Lower lobe of right lung (tissue), 2 donors: ENCODE measurements at regions not wholly inside any gene's neighbourhood (a gene's known extent, or its start where the extent isn't known, plus 50 kb on each side); places are given as distances from the start of the nearest gene placed in this dataset.
"Not testable (repeated sequence)": the region's sequence is repeated elsewhere in the genome, so short reads cannot be mapped to it uniquely, and the experiment has no call there.

Experiments
- ATAC-seq, 2 donors: fragments of 200-7000 bp; cut with Tn5 transposase; one replicate each; pipeline ENCODE4 v1.9.1; 2020 to 2022; ENCODE audit warnings: mild to moderate bottlenecking in 2 of 2, moderate library complexity in 2 of 2
- DNase-seq: peaks from one replicate; pipeline ENCODE4 v3.0.0-alpha.2; 2020
- H3K27ac ChIP-seq: fragments of 200-600 bp; one replicate; pipeline ENCODE4 v1.8.0; 2022
- H3K27me3 ChIP-seq: fragments of 200-600 bp; one replicate; pipeline ENCODE4 v1.8.0; 2022; ENCODE audit warnings: low read depth
- H3K36me3 ChIP-seq: fragments of 200-600 bp; one replicate; pipeline ENCODE4 v1.8.0; 2022; ENCODE audit warnings: mild to moderate bottlenecking
- H3K4me1 ChIP-seq: fragments of 200-600 bp; one replicate; pipeline ENCODE4 v1.8.0; 2022
- H3K4me3 ChIP-seq: fragments of 200-600 bp; one replicate; pipeline ENCODE4 v1.8.0; 2022; ENCODE audit warnings: mild to moderate bottlenecking
- H3K9me3 ChIP-seq: fragments of 200-600 bp; one replicate; pipeline ENCODE4 v1.8.0; 2022
- CTCF ChIP-seq: fragments of 200-600 bp; IDR thresholded peaks from one replicate; pipeline ENCODE4 v1.8.0; 2022; ENCODE audit warnings: antibody characterized with exemption, mild to moderate bottlenecking
- intact Hi-C: fragments of 100-400 bp; cut with DNase I; formaldehyde crosslinking; loops from one replicate; pipeline ENCODE4 v1.11.0; 2022
- donor health status: DM: no; HTN: yes; CAD: no; lungs with severe emphysema.

DNA sequence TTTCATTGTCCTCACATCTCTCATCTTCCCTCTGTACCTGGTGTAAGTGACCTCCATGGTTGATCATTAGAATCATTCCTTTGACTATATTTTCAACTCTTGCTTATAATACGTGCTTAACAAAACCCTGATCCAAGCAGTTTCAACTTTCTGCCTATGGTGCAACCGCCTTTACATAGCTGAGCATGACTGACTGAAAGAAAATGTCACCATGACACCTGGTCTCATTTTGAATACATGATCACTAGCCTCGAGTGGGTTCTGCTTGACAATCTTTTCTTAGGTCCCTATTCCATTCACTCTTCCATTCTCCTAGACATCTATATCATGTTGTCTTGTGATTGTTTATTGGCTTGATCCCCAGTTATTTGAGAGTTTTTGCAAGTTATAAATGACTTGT, 78.9 kb upstream of the STAM2 start:
- Histone ChIP-seq H3K4me3 (no peak overlapping the region), H3K27ac (no peak overlapping the region), H3K27me3 (no peaks in the 10 kb centered on the region), H3K4me1 (no peaks in the 10 kb centered on the region), H3K9me3 (no peaks in the 10 kb centered on the region), H3K36me3 (no peaks in the 10 kb centered on the region)
- TF ChIP-seq CTCF, result no peak
- intact Hi-C loops, result no loop called here
- no peak for ATAC-seq
- DNase-seq, result no peak

- no peak for ATAC-seq
- H3K36me3 ChIP-seq, result no peaks in the 10 kb centered on the region
- intact Hi-C loops, result no loop called here
- H3K27me3 ChIP-seq, result no peaks in the 10 kb centered on the region
- no peak for TF ChIP-seq CTCF
- H3K9me3 ChIP-seq, result no peaks in the 10 kb centered on the region
- no peak for DNase-seq
- H3K4me1 ChIP-seq, result no peaks in the 10 kb centered on the region
- H3K27ac ChIP-seq, result no peak overlapping the region
- no peak overlapping the region for H3K4me3 ChIP-seq
These were observed 79.4 kb upstream of the STAM2 start for GRCh38 chr2:152254976-152255375.

DNA sequence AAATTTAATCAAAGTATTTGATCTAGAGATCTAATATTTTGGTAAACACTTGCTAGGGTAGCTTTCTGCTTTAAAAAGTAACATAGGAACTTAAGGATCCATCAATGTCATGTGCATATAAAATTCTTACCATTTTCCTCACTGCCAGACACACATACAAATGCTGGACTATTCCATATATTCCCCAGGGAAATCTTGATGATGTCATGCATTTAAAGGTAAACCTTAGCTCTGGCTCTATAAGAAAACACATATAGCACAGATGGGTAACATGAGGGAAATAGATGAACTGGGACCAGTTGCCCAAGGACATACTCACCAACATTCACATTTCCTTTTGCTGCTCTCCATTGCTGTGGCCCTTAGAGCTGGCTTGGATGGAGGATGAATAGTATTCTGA, 79.1 kb upstream of the FMNL2 start:
- ATAC-seq (no peak), DNase-seq (no peak)
- no peak for TF ChIP-seq CTCF
- intact Hi-C loops, result no loop called here
- H3K27me3 ChIP-seq, result no peaks in the 10 kb centered on the region
- no peaks in the 10 kb centered on the region for H3K4me1 ChIP-seq
- H3K27ac ChIP-seq, result no peak overlapping the region
- H3K4me3 ChIP-seq, result no peak overlapping the region
- no peaks in the 10 kb centered on the region for H3K9me3 ChIP-seq
- no peaks in the 10 kb centered on the region for H3K36me3 ChIP-seq

- no peak for DNase-seq
- TF ChIP-seq CTCF, result no peak
- ATAC-seq, result no peak
These were observed 74.0 kb upstream of the FMNL2 start for GRCh38 chr2:152260939-152261338.

GRCh38 chr2:152263911-152264310, 71.1 kb upstream of the FMNL2 start:
- H3K36me3 ChIP-seq, result no peaks in the 10 kb centered on the region
- no peaks in the 10 kb centered on the region for H3K9me3 ChIP-seq
- no peak for TF ChIP-seq CTCF
- intact Hi-C loops, result no loop called here
- no peak overlapping the region for H3K27ac ChIP-seq
- H3K4me3 ChIP-seq, result no peak overlapping the region
- H3K27me3 ChIP-seq, result no peaks in the 10 kb centered on the region
- no peaks in the 10 kb centered on the region for H3K4me1 ChIP-seq
- ATAC-seq (no peak), DNase-seq (no peak)

More at GRCh38 chr2:152260939-152261338, 74.0 kb upstream of the FMNL2 start:
- intact Hi-C loops, result no loop called here
- no peak overlapping the region for H3K27ac ChIP-seq
- H3K4me3 ChIP-seq, result no peak overlapping the region
- H3K4me1 ChIP-seq, result no peaks in the 10 kb centered on the region
- H3K27me3 ChIP-seq, result no peaks in the 10 kb centered on the region
- H3K9me3 ChIP-seq, result no peaks in the 10 kb centered on the region
- no peaks in the 10 kb centered on the region for H3K36me3 ChIP-seq

DNA sequence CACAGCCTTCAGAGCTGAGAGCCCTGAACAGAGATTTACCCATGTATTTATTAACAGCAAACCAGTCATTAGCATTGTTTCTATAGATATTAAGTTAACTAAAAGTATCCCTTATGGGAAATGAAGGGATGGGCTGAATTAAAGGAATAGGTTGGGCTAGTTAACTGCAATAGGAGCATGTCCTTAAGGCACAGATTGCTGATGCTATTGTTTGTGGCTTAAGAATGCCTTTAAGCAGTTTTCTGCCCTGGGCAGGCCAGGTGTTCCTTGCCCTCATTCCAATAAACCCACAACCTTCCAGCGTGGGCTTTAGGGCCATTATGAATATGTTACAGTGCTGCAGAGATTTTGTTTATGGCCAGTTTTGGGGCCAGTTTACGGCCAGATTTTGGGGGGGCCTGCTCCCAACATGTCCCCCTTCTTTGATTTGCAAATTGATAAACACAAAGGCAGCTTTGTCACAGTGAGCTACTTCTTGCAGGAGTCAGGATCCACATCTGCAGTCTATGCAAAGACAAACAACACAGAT, 61.2 kb upstream of the FMNL2 start:
- intact Hi-C loops, DNase-seq, ATAC-seq: not testable (repeated sequence)

DNA sequence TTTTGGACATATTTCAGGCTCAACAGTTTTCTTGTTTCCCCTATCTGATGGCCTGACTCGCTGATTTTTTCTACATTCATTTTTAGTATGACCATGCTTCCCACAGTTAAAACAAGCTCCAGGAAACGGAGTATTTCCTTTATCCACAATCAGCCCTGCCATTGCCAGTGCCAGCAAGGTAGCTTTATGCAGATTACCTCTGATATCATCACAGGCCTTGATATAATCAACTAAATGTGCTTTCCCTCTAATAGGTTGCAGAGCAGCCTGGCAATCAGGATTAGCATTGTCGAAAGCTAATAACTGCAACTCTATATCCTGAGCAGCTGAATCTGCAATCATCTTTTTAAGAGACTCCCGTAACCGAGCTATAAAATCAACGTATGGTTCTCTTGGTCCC, 57.1 kb upstream of the FMNL2 start:
- DNase-seq, H3K27me3 ChIP-seq, H3K4me3 ChIP-seq, H3K27ac ChIP-seq, H3K4me1 ChIP-seq, ATAC-seq, H3K36me3 ChIP-seq, intact Hi-C loops: not testable (repeated sequence)
- H3K9me3 ChIP-seq, result peaks cover 21% of the 10 kb centered on the region

More for the DNA sequence above, 61.2 kb upstream of the FMNL2 start:
- H3K9me3 ChIP-seq, result peaks cover 20% of the 10 kb centered on the region
- H3K36me3 ChIP-seq, H3K27me3 ChIP-seq, H3K4me1 ChIP-seq, H3K4me3 ChIP-seq, H3K27ac ChIP-seq: not testable (repeated sequence)
